ENCODE measurements at regions not wholly inside any gene's neighbourhood (a gene's known extent, or its start where the extent isn't known, plus 50 kb on each side); places are given as distances from the start of the nearest gene placed in this dataset.
"Not testable (repeated sequence)": the region's sequence is repeated elsewhere in the genome, so short reads cannot be mapped to it uniquely, and the experiment has no call there.

- TF ChIP-seq POLR2A (IDR thresholded peaks at IDR 0.05) (no peak), CTCF (IDR thresholded peaks at IDR 0.05) (no peak), EP300 (IDR thresholded peaks at IDR 0.05) (no peak)
- intact Hi-C loops (cut with DNase I), result no loop called here
- Histone ChIP-seq H3K36me3 (no peaks in the 10 kb centered on the region), H3K27me3 (no peaks in the 10 kb centered on the region), H3K4me1 (ENCODE audit: insufficient read depth) (no peaks in the 10 kb centered on the region), H3K4me3 (no peak overlapping the region), H3K9me3 (no peaks in the 10 kb centered on the region), H3K27ac (no peak overlapping the region)
- 87 to 96% (median 90%) methylated on average over 3 of the region's 3 CpGs for WGBS, 3 donors
- no peak for DNase-seq
Observed at GRCh38 chr11:87455180-87455579, 417.4 kb downstream of the TMEM135 start.

GRCh38 chr11:87454241-87454640 lies 416.5 kb downstream of the TMEM135 start:
- 0 to 5% (median 2%) methylated on average over 1 of the region's 1 CpG for WGBS, 3 donors
- no peak for DNase-seq
- intact Hi-C loops (cut with DNase I), result no loop called here

GRCh38 chr11:87453531-87454089 lies 415.9 kb downstream of the TMEM135 start:
- no peak overlapping the region for H3K27ac ChIP-seq
- no peaks in the 10 kb centered on the region for H3K9me3 ChIP-seq
- no peaks in the 10 kb centered on the region for H3K4me1 ChIP-seq (ENCODE audit: insufficient read depth)
- TF ChIP-seq POLR2A (IDR thresholded peaks at IDR 0.05), result no peak
- TF ChIP-seq EP300 (IDR thresholded peaks at IDR 0.05), result no peak
- TF ChIP-seq CTCF (IDR thresholded peaks at IDR 0.05), result no peak
- H3K36me3 ChIP-seq, result no peaks in the 10 kb centered on the region
- no peak for DNase-seq
- H3K27me3 ChIP-seq, result no peaks in the 10 kb centered on the region
- H3K4me3 ChIP-seq, result no peak overlapping the region
- 90 to 95% (median 94%) methylated on average over 5 of the region's 5 CpGs for WGBS, 3 donors
- intact Hi-C loops (cut with DNase I), result no loop called here

More at GRCh38 chr11:87454241-87454640, 416.5 kb downstream of the TMEM135 start:
- Histone ChIP-seq H3K27me3 (no peaks in the 10 kb centered on the region), H3K4me3 (no peak overlapping the region), H3K27ac (no peak overlapping the region), H3K9me3 (no peaks in the 10 kb centered on the region), H3K4me1 (ENCODE audit: insufficient read depth) (no peaks in the 10 kb centered on the region), H3K36me3 (no peaks in the 10 kb centered on the region)
- TF ChIP-seq CTCF (IDR thresholded peaks at IDR 0.05) (no peak), POLR2A (IDR thresholded peaks at IDR 0.05) (no peak), EP300 (IDR thresholded peaks at IDR 0.05) (no peak)

- DNase-seq; H3K9me3 ChIP-seq; H3K36me3 ChIP-seq; H3K27ac ChIP-seq; intact Hi-C loops (cut with DNase I); H3K4me3 ChIP-seq; H3K27me3 ChIP-seq; H3K4me1 ChIP-seq (ENCODE audit: insufficient read depth): not testable (repeated sequence)
- WGBS, 3 donors, result 65% methylated on average over 2 of the region's 2 CpGs
Observed at GRCh38 chr11:87452025-87452424, 414.3 kb downstream of the TMEM135 start.

GRCh38 chr11:87451395-87451794 lies 413.7 kb downstream of the TMEM135 start:
- intact Hi-C loops (cut with DNase I), result no loop called here
- 22 to 37% (median 28%) methylated on average over 6 of the region's 6 CpGs for whole genome bisulfite sequencing, 3 donors
- H3K9me3 ChIP-seq, result no peaks in the 10 kb centered on the region
- no peaks in the 10 kb centered on the region for H3K27me3 ChIP-seq
- H3K27ac ChIP-seq, result no peak overlapping the region
- no peaks in the 10 kb centered on the region for H3K36me3 ChIP-seq
- no peak for DNase-seq
- no peak for TF ChIP-seq POLR2A (IDR thresholded peaks at IDR 0.05)
- TF ChIP-seq CTCF (IDR thresholded peaks at IDR 0.05), result no peak
- no peak for TF ChIP-seq EP300 (IDR thresholded peaks at IDR 0.05)
- no peak overlapping the region for H3K4me3 ChIP-seq
- H3K4me1 ChIP-seq (ENCODE audit: insufficient read depth), result no peaks in the 10 kb centered on the region

Measured in ovary (tissue), 7 donors.